OCI-LY3 (cell line): ENCODE measurements at regions not wholly inside any gene's neighbourhood (a gene's known extent, or its start where the extent isn't known, plus 50 kb on each side); places are given as distances from the start of the nearest gene placed in this dataset.

Experiments used
- H2AFZ ChIP-seq: fragments of 200-600, 300-600 bp; shearing (Covaris generic); 2 replicates; pipeline ENCODE4 v1.6.0; 2014; ENCODE audit warnings: antibody characterized with exemption, low read depth, low read length
- H3K27ac ChIP-seq: fragments of 200-600, 300-600 bp; sonication (generic); 2 replicates; pipeline ENCODE4 v1.5.1; 2014; ENCODE audit warnings: mild to moderate bottlenecking, low read length, moderate library complexity, mixed read lengths
- H3K27me3 ChIP-seq: fragments of 200-600, 300-600 bp; sonication (generic); 2 replicates; pipeline ENCODE4 v1.6.1; 2014; ENCODE audit warnings: low read depth, low read length, mixed read lengths
- H3K36me3 ChIP-seq: fragments of 200-600, 300-600 bp; sonication (generic); replicated peaks from 2 replicates; pipeline ENCODE3; 2014; ENCODE audit warnings: low read depth, low read length, mixed read lengths
- H3K4me1 ChIP-seq: fragments of 300-600, 200-600 bp; sonication (generic); 2 replicates; pipeline ENCODE4 v1.6.1; 2014; ENCODE audit warnings: low read length, mixed read lengths
- H3K4me2 ChIP-seq: fragments of 200-600, 300-600 bp; sonication (generic); 2 replicates; pipeline ENCODE4 v1.6.1; 2014; ENCODE audit warnings: low read length, mixed read lengths
- H3K4me3 ChIP-seq: fragments of 300-600, 200-600 bp; sonication (generic); 2 replicates; pipeline ENCODE4 v1.5.1; 2014; ENCODE audit warnings: antibody characterized with exemption, mild to moderate bottlenecking, low read length, moderate library complexity
- H3K79me2 ChIP-seq: fragments of 300-600, 200-600 bp; shearing (Covaris generic); 2 replicates; pipeline ENCODE4 v1.6.1; 2014; ENCODE audit warnings: mild to moderate bottlenecking, low read length, mixed read lengths
- H3K9ac ChIP-seq: fragments of 300-600, 200-600 bp; shearing (Covaris generic); 2 replicates; pipeline ENCODE4 v1.6.0; 2014; ENCODE audit warnings: mild to moderate bottlenecking, low read length, moderate library complexity
- H3K9me3 ChIP-seq: fragments of 200-600, 300-600 bp; shearing (Covaris generic); 2 replicates; pipeline ENCODE4 v1.6.1; 2014; ENCODE audit warnings: low read length, mixed read lengths; ENCODE audit not compliant: insufficient read depth
- H4K20me1 ChIP-seq: fragments of 200-600, 300-600 bp; sonication (generic); 2 replicates; pipeline ENCODE4 v1.6.1; 2016; ENCODE audit warnings: low read length, mixed read lengths; ENCODE audit not compliant: insufficient read depth
- CTCF ChIP-seq: fragments of 200-600, 300-600 bp; sonication (generic); IDR thresholded peaks from 2 replicates; pipeline ENCODE4 v1.5.1; 2014; ENCODE audit warnings: antibody characterized with exemption, low read length, low read depth
- EZH2phosphoT487 ChIP-seq: fragments of 200-600 bp; shearing (Covaris generic); IDR thresholded peaks from 2 replicates; pipeline ENCODE4 v1.6.1; 2018; ENCODE audit warnings: antibody characterized with exemption, mixed run types, low read depth

GRCh38 chr12:107464644-107465043 lies 221.0 kb upstream of the PWP1 start:
- Histone ChIP-seq H2AFZ (no peak overlapping the region), H3K27me3 (0 out of 2 replicates have a peak, but pooled peaks cover 5% of the 10 kb centered on the region), H3K27ac (no peak overlapping the region), H4K20me1 (no peaks in the 10 kb centered on the region), H3K9ac (no peak overlapping the region), H3K4me2 (no peak overlapping the region), H3K9me3 (no peaks in the 10 kb centered on the region), H3K79me2 (no peaks in the 10 kb centered on the region), H3K36me3 (no peaks in the 10 kb centered on the region), H3K4me3 (no peak overlapping the region), H3K4me1 (no peaks in the 10 kb centered on the region)
- TF ChIP-seq CTCF, result no peak
- no peak for TF ChIP-seq EZH2phosphoT487

GRCh38 chr12:107465625-107466024 lies 220.0 kb upstream of the PWP1 start:
- H3K9ac ChIP-seq, result no peak overlapping the region

GRCh38 chr12:107467716-107468115 lies 217.9 kb upstream of the PWP1 start:
- H3K4me1 ChIP-seq, result no peaks in the 10 kb centered on the region
- H3K36me3 ChIP-seq, result no peaks in the 10 kb centered on the region
- H3K27me3 ChIP-seq, result 0 out of 2 replicates have a peak, but pooled peaks cover 5% of the 10 kb centered on the region
- no peaks in the 10 kb centered on the region for H4K20me1 ChIP-seq
- TF ChIP-seq CTCF, result no peak
- TF ChIP-seq EZH2phosphoT487, result no peak
- H3K4me2 ChIP-seq, result no peak overlapping the region
- no peak overlapping the region for H3K4me3 ChIP-seq
- H2AFZ ChIP-seq, result no peak overlapping the region
- no peaks in the 10 kb centered on the region for H3K79me2 ChIP-seq
- H3K27ac ChIP-seq, result no peak overlapping the region
- H3K9me3 ChIP-seq, result no peaks in the 10 kb centered on the region
- no peak overlapping the region for H3K9ac ChIP-seq

More at GRCh38 chr12:107465625-107466024, 220.0 kb upstream of the PWP1 start:
- H3K4me3 ChIP-seq, result no peak overlapping the region
- TF ChIP-seq EZH2phosphoT487 (no peak), CTCF (no peak)
- 0 out of 2 replicates have a peak, but pooled peaks cover 5% of the 10 kb centered on the region for H3K27me3 ChIP-seq
- H3K4me1 ChIP-seq, result no peaks in the 10 kb centered on the region
- no peak overlapping the region for H2AFZ ChIP-seq
- no peaks in the 10 kb centered on the region for H3K9me3 ChIP-seq
- H3K36me3 ChIP-seq, result no peaks in the 10 kb centered on the region
- no peaks in the 10 kb centered on the region for H3K79me2 ChIP-seq
- no peak overlapping the region for H3K27ac ChIP-seq
- H4K20me1 ChIP-seq, result no peaks in the 10 kb centered on the region
- no peak overlapping the region for H3K4me2 ChIP-seq

- no peaks in the 10 kb centered on the region for H4K20me1 ChIP-seq
- no peaks in the 10 kb centered on the region for H3K79me2 ChIP-seq
- H2AFZ ChIP-seq, result no peak overlapping the region
- H3K36me3 ChIP-seq, result no peaks in the 10 kb centered on the region
- TF ChIP-seq EZH2phosphoT487 (no peak), CTCF (no peak)
- no peak overlapping the region for H3K9ac ChIP-seq
- H3K27ac ChIP-seq, result no peak overlapping the region
- no peak overlapping the region for H3K4me2 ChIP-seq
- H3K27me3 ChIP-seq, result 0 out of 2 replicates have a peak, but pooled peaks cover 5% of the 10 kb centered on the region
- no peaks in the 10 kb centered on the region for H3K4me1 ChIP-seq
- no peaks in the 10 kb centered on the region for H3K9me3 ChIP-seq
- H3K4me3 ChIP-seq, result no peak overlapping the region
Measured at GRCh38 chr12:107468182-107468581, 217.4 kb upstream of the PWP1 start.
